Epithelial cell of esophagus (primary cell): ENCODE measurements at regions not wholly inside any gene's neighbourhood (a gene's known extent, or its start where the extent isn't known, plus 50 kb on each side); places are given as distances from the start of the nearest gene placed in this dataset.

ENCODE experiments used
- DNase-seq: peaks from one replicate; pipeline ENCODE4 v3.0.0; 2010; ENCODE audit warnings: low read depth
- H3K4me3 ChIP-seq: 2 replicates; pipeline ENCODE4 v1.5.1; 2011; ENCODE audit warnings: mild to moderate bottlenecking, low read length, control low read depth
- TF ChIP-seq, protein P1 (sequence below): IDR thresholded peaks from 2 replicates; pipeline ENCODE4 v1.5.1; 2011; ENCODE audit warnings: low read depth, mild to moderate bottlenecking, low read length, control low read depth, inconsistent platforms; ENCODE audit not compliant: insufficient read depth; ENCODE audit errors: missing control alignments

DNA sequence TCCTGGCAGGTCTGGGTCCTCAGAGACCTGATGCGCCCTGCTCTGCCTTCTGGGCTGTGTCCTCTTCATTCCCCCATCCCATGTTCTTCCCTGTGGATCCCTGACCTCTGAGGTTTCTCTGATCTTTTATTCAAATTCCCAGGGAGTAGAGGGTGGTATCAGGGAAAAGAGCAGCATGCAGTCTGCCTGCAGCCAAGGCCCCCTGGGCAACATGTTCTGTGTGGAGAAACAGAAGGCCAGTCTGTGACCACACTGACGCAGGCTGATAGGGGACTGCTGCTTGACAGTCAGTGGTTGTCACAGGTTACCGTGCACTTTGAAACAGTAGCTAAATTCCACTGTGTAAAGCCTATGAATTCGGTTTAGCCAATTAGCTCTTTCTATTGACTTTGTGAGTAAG lies 156.6 kb upstream of the IRX2 start:
- no peak for DNase-seq
- H3K4me3 ChIP-seq: no peak overlapping the region
- TF ChIP-seq, protein P1, sequence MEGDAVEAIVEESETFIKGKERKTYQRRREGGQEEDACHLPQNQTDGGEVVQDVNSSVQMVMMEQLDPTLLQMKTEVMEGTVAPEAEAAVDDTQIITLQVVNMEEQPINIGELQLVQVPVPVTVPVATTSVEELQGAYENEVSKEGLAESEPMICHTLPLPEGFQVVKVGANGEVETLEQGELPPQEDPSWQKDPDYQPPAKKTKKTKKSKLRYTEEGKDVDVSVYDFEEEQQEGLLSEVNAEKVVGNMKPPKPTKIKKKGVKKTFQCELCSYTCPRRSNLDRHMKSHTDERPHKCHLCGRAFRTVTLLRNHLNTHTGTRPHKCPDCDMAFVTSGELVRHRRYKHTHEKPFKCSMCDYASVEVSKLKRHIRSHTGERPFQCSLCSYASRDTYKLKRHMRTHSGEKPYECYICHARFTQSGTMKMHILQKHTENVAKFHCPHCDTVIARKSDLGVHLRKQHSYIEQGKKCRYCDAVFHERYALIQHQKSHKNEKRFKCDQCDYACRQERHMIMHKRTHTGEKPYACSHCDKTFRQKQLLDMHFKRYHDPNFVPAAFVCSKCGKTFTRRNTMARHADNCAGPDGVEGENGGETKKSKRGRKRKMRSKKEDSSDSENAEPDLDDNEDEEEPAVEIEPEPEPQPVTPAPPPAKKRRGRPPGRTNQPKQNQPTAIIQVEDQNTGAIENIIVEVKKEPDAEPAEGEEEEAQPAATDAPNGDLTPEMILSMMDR: no peak

DNA sequence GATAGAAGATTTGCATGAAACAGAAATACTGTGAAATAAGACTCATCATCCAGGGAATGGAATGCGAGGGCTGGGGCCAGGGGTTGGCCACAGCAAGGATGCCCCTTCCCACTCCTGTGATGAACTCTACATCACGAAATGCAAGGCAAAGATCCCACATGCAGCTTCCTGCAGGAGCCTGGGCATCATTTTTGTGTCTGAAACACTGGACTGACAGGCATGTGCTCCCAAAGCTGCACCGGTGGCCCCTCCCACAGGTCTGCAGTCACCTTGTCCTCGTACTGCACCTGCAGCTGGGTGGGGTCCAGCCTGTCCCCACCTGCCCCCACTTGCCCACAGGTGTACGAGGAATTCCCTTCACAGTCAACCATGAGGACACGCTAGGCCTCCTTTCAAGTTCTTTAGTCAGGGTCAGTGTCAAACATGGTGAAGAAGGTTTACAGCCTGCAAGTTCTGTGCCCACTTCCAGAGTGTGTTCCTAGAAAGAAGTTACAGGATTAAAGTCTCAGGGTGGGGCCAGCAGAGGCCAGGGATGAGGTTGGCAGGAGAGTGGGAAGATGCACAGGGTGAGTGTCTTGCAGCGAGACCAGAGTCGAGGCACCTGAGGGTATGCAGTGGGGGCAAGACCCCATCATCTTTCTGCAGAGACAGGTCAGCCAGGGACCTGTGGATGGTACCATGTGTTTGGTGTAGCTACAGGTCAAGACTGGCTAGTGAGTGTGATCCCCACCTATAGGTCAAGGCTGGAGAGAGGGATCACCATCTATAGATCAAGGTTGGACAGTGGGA lies 155.0 kb upstream of the IRX2 start:
- no peak for DNase-seq

DNA sequence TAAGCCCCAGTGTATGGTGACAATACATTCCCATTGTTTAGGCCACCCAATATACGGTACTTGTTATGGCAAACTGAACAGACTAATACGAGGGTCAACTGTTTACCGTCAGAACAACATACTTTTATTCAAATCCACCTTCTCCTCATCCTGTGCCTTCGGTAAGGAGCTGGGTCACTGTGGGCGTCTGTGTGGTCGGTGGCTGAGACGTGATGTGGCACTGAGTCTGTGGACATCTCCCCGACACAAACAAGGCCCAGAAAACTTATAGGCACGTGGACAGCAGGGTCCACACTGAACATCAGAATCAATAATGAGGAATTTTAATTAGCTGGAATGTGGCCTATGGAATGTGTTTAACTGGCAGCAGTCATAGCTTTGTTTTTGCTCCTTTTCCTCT lies 154.3 kb upstream of the IRX2 start:
- TF ChIP-seq, protein P1: no peak
- H3K4me3 ChIP-seq: no peak overlapping the region
- DNase-seq: no peak

More for the DNA sequence above, 155.0 kb upstream of the IRX2 start:
- TF ChIP-seq, protein P1: no peak
- H3K4me3 ChIP-seq: no peak overlapping the region

DNA sequence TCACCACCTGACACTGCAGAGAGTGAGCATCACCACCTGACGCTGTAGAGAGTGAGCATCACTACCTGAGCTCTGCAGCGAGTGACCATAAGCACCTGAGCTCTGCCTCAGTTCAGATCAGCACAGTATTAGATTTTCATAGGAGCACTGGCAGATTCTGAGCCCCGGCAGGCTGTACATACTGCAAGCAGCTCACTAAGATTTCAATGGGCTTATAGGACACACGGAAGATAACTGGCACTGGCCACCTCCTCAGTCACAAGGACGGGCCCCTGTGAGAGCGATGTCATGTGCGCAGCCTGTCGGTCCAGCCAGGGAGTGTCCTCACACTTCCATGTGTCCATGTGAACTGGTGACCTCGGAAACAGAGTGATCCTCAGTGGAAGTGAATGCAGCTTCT lies 153.5 kb upstream of the IRX2 start:
- DNase-seq: no peak
- H3K4me3 ChIP-seq: no peak overlapping the region
- TF ChIP-seq, protein P1: no peak

DNA sequence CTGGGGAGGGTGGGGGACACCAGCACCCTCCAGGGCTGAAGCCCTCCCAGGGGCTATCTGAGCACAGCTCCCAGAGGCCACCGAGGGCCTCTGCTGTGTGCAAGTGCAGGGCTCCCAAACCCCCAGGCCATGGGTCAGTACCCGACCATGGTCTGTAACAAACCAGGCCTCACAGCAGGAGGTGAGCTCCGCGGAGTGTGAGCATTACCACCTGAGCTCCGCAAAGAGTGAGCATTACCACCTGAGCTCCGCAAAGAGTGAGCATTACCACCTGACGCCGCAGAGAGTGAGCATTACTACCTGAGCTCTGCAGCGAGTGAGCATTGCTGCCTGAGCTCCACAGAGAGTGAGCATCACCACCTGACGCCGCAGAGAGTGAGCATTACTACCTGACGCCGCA lies 152.9 kb upstream of the IRX2 start:
- TF ChIP-seq, protein P1: no peak
- no peak for DNase-seq
- no peak overlapping the region for H3K4me3 ChIP-seq

DNA sequence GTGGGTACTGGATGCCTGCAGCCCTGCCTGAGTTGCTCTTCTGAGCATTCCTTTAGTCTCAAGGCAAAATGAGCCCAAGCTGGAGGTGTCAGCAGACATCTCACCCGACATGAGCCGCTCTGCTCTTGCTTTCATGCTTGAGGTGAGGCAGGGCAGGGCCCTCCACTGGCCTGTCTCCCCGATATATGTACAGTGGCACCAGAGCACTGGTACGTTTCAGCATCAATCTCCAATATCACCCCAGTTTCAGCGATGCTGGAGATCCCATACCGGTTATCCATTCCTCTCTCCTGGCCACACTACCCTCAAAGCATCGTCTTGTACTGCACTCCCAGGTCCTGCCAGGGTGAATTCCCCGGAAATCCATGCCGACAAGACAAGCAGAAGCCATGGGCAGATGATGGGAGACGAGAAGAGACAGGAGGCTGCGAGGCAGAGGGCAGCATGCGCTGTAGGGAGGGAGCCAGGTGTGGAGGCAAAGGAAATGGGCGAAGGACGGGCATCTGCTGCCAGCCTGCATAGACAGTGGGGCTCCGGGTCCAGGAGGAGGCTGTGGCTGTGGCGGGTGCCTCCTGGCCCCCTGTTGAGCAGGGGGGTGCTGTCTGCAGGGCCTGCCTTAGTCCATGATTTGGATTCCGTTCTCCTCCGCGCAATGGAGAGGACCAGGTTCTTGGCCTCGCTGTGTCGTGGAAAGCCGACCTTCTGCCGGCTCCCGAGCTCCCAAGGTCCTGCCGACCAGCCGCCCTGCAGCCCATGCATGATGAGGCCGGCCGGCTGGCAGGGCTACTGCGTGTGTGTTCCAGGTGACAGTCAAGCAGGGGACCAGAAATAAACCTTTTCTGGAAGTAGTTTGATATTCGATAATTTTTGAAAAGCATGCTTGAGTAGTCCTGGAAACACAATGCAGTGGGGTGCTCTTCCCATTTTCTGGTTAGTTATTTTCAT lies 152.2 kb upstream of the IRX2 start:
- no peak for DNase-seq
- TF ChIP-seq, protein P1: no peak
- no peak overlapping the region for H3K4me3 ChIP-seq
